ENCODE measurements at regions not wholly inside any gene's neighbourhood (a gene's known extent, or its start where the extent isn't known, plus 50 kb on each side); places are given as distances from the start of the nearest gene placed in this dataset.

GRCh38 chr6:41429506-41430504, 94.4 kb downstream of the NCR2 start:
- DNase-seq: no peak

- no peak for DNase-seq
These were observed 95.5 kb downstream of the NCR2 start for GRCh38 chr6:41430875-41431274.

GRCh38 chr6:41432280-41432679, 96.9 kb downstream of the NCR2 start:
- no peak for DNase-seq

- DNase-seq: no peak
These were observed 99.5 kb downstream of the NCR2 start for GRCh38 chr6:41434803-41435481.

- no peak for DNase-seq
These were observed 102.2 kb downstream of the NCR2 start for GRCh38 chr6:41437604-41438003.

- no peak for DNase-seq
These were observed 103.3 kb downstream of the NCR2 start for GRCh38 chr6:41438746-41439145.

GRCh38 chr6:41439524-41440418, 104.4 kb downstream of the NCR2 start:
- DNase-seq: no peak

GRCh38 chr6:41440958-41441357, 105.2 kb upstream of the FOXP4 start:
- no peak for DNase-seq

- DNase-seq: no peak
These were observed 104.4 kb upstream of the FOXP4 start for GRCh38 chr6:41441598-41442351.

- DNase-seq: no peak
These were observed 103.9 kb upstream of the FOXP4 start for GRCh38 chr6:41442352-41442672.

GRCh38 chr6:41442800-41443501, 103.2 kb upstream of the FOXP4 start:
- DNase-seq: no peak

- DNase-seq: no peak
These were observed 102.3 kb upstream of the FOXP4 start for GRCh38 chr6:41443616-41444525.

- DNase-seq: no peak
These were observed 100.9 kb upstream of the FOXP4 start for GRCh38 chr6:41445261-41445660.

GRCh38 chr6:41446132-41446531, 100.0 kb upstream of the FOXP4 start:
- DNase-seq: no peak

GRCh38 chr6:41446907-41447545, 99.2 kb upstream of the FOXP4 start:
- DNase-seq: no peak

- DNase-seq: no peak
These were observed 97.9 kb upstream of the FOXP4 start for GRCh38 chr6:41448256-41448655.

GRCh38 chr6:41449399-41450245, 96.6 kb upstream of the FOXP4 start:
- no peak for DNase-seq

GRCh38 chr6:41450581-41450980, 95.6 kb upstream of the FOXP4 start:
- no peak for DNase-seq

GRCh38 chr6:41451039-41451438, 95.1 kb upstream of the FOXP4 start:
- no peak for DNase-seq

Measured in NCI-H1048 (cell line).